GM23338 (cell line): ENCODE measurements at regions not wholly inside any gene's neighbourhood (a gene's known extent, or its start where the extent isn't known, plus 50 kb on each side); places are given as distances from the start of the nearest gene placed in this dataset.

Experiments
- ATAC-seq: fragments of 200-7000 bp; cut with Tn5 transposase; 3 replicates; pipeline ENCODE4 v1.9.1; 2020
- DNase-seq: peaks from one replicate; pipeline ENCODE4 v3.0.0-alpha.2; 2015; ENCODE audit warnings: low spot score
- H2AFZ ChIP-seq: fragments of 200-600 bp; sonication (generic); 2 replicates; pipeline ENCODE4 v1.8.0; 2016; ENCODE audit warnings: antibody characterized with exemption, mild to moderate bottlenecking, moderate library complexity
- H3F3A ChIP-seq: fragments of 200-600 bp; sonication (generic); replicated peaks from 2 replicates; pipeline ENCODE4 v1.8.0; 2017; ENCODE audit warnings: antibody characterized with exemption, mixed run types, low read depth
- H3K27ac ChIP-seq: fragments of 200-600 bp; sonication (generic); 2 replicates; pipeline ENCODE4 v1.6.1; 2016; ENCODE audit warnings: low read depth
- H3K27me3 ChIP-seq: fragments of 200-600 bp; sonication (generic); 2 replicates; pipeline ENCODE4 v1.8.0; 2016; ENCODE audit warnings: mild to moderate bottlenecking, mixed run types, moderate library complexity; ENCODE audit not compliant: insufficient read depth
- H3K36me3 ChIP-seq: fragments of 200-600 bp; sonication (generic); 2 replicates; pipeline ENCODE4 v1.8.0; 2016; ENCODE audit warnings: mild to moderate bottlenecking; ENCODE audit not compliant: insufficient read depth
- H3K4me1 ChIP-seq: fragments of 200-600 bp; sonication (generic); 2 replicates; pipeline ENCODE4 v1.8.0; 2016; ENCODE audit warnings: mild to moderate bottlenecking, moderate library complexity; ENCODE audit not compliant: insufficient read depth
- H3K4me2 ChIP-seq: fragments of 200-600 bp; sonication (generic); 2 replicates; pipeline ENCODE4 v1.7.1; 2017; ENCODE audit warnings: mixed run types
- H3K4me3 ChIP-seq: fragments of 200-600 bp; sonication (generic); 2 replicates; pipeline ENCODE4 v1.6.1; 2016; ENCODE audit warnings: mixed run types
- H3K79me2 ChIP-seq: fragments of 200-600 bp; sonication (generic); replicated peaks from 2 replicates; pipeline ENCODE4 v1.8.0; 2017; ENCODE audit warnings: mild to moderate bottlenecking; ENCODE audit not compliant: insufficient read depth
- H3K9me2 ChIP-seq: fragments of 200-600 bp; sonication (generic); 2 replicates; pipeline ENCODE4 v1.8.0; 2017; ENCODE audit not compliant: insufficient read depth
- H4K20me1 ChIP-seq: fragments of 200-600 bp; sonication (generic); replicated peaks from 2 replicates; pipeline ENCODE4 v1.8.0; 2017; ENCODE audit warnings: mild to moderate bottlenecking; ENCODE audit not compliant: insufficient read depth
- H3K27ac Mint-ChIP-seq: 2 replicates; pipeline ENCODE4 v1.8.0; 2020; ENCODE audit warnings: inconsistent platforms, mild to moderate bottlenecking, moderate library complexity, mixed read lengths
- H3K27me3 Mint-ChIP-seq: 3 replicates; pipeline ENCODE4 v1.8.0; 2022; ENCODE audit warnings: low read depth, mild to moderate bottlenecking, moderate library complexity, mixed read lengths, inconsistent platforms; ENCODE audit not compliant: insufficient read depth, poor library complexity
- H3K36me3 Mint-ChIP-seq: 3 replicates; pipeline ENCODE4 v1.8.0; 2021; ENCODE audit warnings: low read depth, mild to moderate bottlenecking, inconsistent platforms, moderate library complexity, mixed read lengths
- H3K4me1 Mint-ChIP-seq: 3 replicates; pipeline ENCODE4 v1.8.0; 2020; ENCODE audit warnings: mild to moderate bottlenecking, inconsistent platforms, mixed read lengths
- H3K4me3 Mint-ChIP-seq: 3 replicates; pipeline ENCODE4 v1.8.0; 2021; ENCODE audit warnings: moderate library complexity, mild to moderate bottlenecking, inconsistent platforms, mixed read lengths
- H3K9me3 Mint-ChIP-seq: 3 replicates; pipeline ENCODE4 v1.8.0; 2020; ENCODE audit warnings: moderate library complexity, mild to moderate bottlenecking, inconsistent platforms, mixed read lengths
- CREB1 ChIP-seq: fragments of 250-450 bp; sonication (Bioruptor Pico); IDR thresholded peaks from 2 replicates; pipeline ENCODE4 v1.5.0; 2020; ENCODE audit warnings: low read depth, mild to moderate bottlenecking, moderate library complexity
- EZH2 ChIP-seq: fragments of 200-600 bp; sonication (generic); IDR thresholded peaks from one replicate; pipeline ENCODE4 v1.8.0; 2017; ENCODE audit warnings: antibody characterized with exemption, mild to moderate bottlenecking, low read depth; ENCODE audit not compliant: unreplicated experiment
- EZH2phosphoT487 ChIP-seq: fragments of 200-600 bp; sonication (generic); IDR thresholded peaks from one replicate; pipeline ENCODE4 v1.8.1; 2018; ENCODE audit warnings: antibody characterized with exemption; ENCODE audit not compliant: unreplicated experiment
- POLR2AphosphoS5 ChIP-seq: IDR thresholded peaks from 2 replicates; pipeline ENCODE4 v1.6.1; 2016; ENCODE audit warnings: antibody characterized with exemption, low read depth
- STAT1 ChIP-seq: IDR thresholded peaks from one replicate; pipeline ENCODE4 v1.6.1; 2016; ENCODE audit warnings: antibody characterized with exemption; ENCODE audit not compliant: unreplicated experiment
- ZNF331 ChIP-seq: fragments of 250-450 bp; sonication (Bioruptor Pico); IDR thresholded peaks from 2 replicates; pipeline ENCODE4 v1.5.0; 2020; ENCODE audit warnings: low read depth, mild to moderate bottlenecking, moderate library complexity
- TF ChIP-seq, protein P1 (sequence below), 2 experiments: fragments of 200-600 bp in 1 of 2; sonication (generic) in 1 of 2; conservative IDR thresholded peaks; 2 replicates each; pipeline versions ENCODE4 v1.5.1 to v1.6.1; 2016 to 2017; ENCODE audit warnings: antibody characterized with exemption in 2 of 2, low read depth in 2 of 2, mild to moderate bottlenecking in 2 of 2, moderate library complexity in 1 of 2
- TF ChIP-seq, protein P2 (sequence below): IDR thresholded peaks from one replicate; pipeline ENCODE4 v1.6.1; 2018; ENCODE audit warnings: antibody characterized with exemption; ENCODE audit not compliant: unreplicated experiment

DNA sequence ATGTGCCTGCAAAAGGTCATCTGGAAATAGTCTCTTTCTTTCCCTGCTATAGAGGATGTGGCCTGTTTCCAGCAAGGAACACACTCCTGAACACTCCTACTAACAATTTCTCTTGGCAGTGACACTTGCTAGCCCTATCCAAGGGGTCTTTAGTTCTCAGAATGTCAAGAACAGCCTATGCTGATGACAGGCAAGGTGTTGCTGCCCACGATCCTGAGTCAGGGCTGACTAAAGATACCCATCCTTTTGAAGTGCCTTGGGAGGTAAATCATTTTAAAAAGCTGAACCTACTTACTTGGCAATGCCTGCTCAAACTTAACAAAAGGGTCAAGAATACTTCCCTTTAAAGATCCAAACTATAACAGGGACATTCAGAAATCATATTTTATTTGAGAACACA, 1146.4 kb downstream of the VRK1 start:
- peaks cover 27% of the 10 kb centered on the region for H3K9me2 ChIP-seq
- H3K4me2 ChIP-seq: no peak overlapping the region
- H3K36me3 ChIP-seq: no peaks in the 10 kb centered on the region
- Mint-ChIP-seq H3K27me3 (peaks cover 5% of the 10 kb centered on the region), H3K9me3 (peaks cover 6% of the 10 kb centered on the region), H3K4me1 (peaks cover 18% of the 10 kb centered on the region), H3K4me3 (no peak overlapping the region), H3K36me3 (no peaks in the 10 kb centered on the region), H3K27ac (no peak overlapping the region)
- no peak overlapping the region for H3K4me3 ChIP-seq
- TF ChIP-seq STAT1: no peak
- ATAC-seq (no peak), DNase-seq (no peak)
- no peaks in the 10 kb centered on the region for H3K4me1 ChIP-seq
- H3K27ac ChIP-seq: no peak overlapping the region
- no peaks in the 10 kb centered on the region for H4K20me1 ChIP-seq
- H3K27me3 ChIP-seq: no peaks in the 10 kb centered on the region
- no peaks in the 10 kb centered on the region for H3F3A ChIP-seq
- H2AFZ ChIP-seq: no peak overlapping the region
- no peaks in the 10 kb centered on the region for H3K79me2 ChIP-seq

DNA sequence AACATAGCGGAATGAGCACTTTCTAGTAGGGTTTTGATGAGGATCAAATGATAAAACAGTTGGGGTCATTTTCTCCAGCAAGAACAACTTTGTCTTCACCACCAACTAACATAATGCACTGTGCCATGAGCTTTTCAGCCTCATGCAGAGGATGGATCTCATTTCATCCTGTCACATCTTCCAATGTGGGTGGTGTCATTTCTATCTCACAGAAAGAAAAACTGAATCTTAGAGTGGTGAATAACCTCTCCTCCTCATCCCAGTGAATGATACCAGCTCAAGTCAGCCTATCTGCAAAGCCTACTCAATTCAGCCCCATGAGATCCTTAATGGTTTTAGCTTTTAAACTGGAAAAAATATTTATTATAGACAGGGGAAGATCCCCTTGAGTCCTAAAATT, 1147.2 kb downstream of the VRK1 start:
- H3K27ac Mint-ChIP-seq: no peak overlapping the region
- no peak for DNase-seq
- H3K27me3 Mint-ChIP-seq: peaks cover 6% of the 10 kb centered on the region
- TF ChIP-seq, protein P1, sequence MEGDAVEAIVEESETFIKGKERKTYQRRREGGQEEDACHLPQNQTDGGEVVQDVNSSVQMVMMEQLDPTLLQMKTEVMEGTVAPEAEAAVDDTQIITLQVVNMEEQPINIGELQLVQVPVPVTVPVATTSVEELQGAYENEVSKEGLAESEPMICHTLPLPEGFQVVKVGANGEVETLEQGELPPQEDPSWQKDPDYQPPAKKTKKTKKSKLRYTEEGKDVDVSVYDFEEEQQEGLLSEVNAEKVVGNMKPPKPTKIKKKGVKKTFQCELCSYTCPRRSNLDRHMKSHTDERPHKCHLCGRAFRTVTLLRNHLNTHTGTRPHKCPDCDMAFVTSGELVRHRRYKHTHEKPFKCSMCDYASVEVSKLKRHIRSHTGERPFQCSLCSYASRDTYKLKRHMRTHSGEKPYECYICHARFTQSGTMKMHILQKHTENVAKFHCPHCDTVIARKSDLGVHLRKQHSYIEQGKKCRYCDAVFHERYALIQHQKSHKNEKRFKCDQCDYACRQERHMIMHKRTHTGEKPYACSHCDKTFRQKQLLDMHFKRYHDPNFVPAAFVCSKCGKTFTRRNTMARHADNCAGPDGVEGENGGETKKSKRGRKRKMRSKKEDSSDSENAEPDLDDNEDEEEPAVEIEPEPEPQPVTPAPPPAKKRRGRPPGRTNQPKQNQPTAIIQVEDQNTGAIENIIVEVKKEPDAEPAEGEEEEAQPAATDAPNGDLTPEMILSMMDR (conservative IDR thresholded peaks at IDR 0.05; ENCODE audit: low read depth in 2 of 2): no peak
- TF ChIP-seq ZNF331 (CRISPR knock-in tag) (no peak), EZH2phosphoT487 (no peak), CREB1 (CRISPR knock-in tag) (no peak), POLR2AphosphoS5 (no peak), EZH2 (no peak)
- TF ChIP-seq, protein P2, sequence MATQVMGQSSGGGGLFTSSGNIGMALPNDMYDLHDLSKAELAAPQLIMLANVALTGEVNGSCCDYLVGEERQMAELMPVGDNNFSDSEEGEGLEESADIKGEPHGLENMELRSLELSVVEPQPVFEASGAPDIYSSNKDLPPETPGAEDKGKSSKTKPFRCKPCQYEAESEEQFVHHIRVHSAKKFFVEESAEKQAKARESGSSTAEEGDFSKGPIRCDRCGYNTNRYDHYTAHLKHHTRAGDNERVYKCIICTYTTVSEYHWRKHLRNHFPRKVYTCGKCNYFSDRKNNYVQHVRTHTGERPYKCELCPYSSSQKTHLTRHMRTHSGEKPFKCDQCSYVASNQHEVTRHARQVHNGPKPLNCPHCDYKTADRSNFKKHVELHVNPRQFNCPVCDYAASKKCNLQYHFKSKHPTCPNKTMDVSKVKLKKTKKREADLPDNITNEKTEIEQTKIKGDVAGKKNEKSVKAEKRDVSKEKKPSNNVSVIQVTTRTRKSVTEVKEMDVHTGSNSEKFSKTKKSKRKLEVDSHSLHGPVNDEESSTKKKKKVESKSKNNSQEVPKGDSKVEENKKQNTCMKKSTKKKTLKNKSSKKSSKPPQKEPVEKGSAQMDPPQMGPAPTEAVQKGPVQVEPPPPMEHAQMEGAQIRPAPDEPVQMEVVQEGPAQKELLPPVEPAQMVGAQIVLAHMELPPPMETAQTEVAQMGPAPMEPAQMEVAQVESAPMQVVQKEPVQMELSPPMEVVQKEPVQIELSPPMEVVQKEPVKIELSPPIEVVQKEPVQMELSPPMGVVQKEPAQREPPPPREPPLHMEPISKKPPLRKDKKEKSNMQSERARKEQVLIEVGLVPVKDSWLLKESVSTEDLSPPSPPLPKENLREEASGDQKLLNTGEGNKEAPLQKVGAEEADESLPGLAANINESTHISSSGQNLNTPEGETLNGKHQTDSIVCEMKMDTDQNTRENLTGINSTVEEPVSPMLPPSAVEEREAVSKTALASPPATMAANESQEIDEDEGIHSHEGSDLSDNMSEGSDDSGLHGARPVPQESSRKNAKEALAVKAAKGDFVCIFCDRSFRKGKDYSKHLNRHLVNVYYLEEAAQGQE: no peak
- Histone ChIP-seq H3K4me2 (no peak overlapping the region), H2AFZ (no peak overlapping the region), H3K27me3 (no peaks in the 10 kb centered on the region), H3K36me3 (no peaks in the 10 kb centered on the region), H3F3A (no peaks in the 10 kb centered on the region), H3K27ac (no peak overlapping the region), H3K9me2 (peaks cover 22% of the 10 kb centered on the region), H3K4me1 (no peaks in the 10 kb centered on the region), H3K79me2 (no peaks in the 10 kb centered on the region), H3K4me3 (no peak overlapping the region), H4K20me1 (no peaks in the 10 kb centered on the region)
- peaks cover 6% of the 10 kb centered on the region for H3K9me3 Mint-ChIP-seq
- no peak for ATAC-seq
- H3K4me3 Mint-ChIP-seq: no peak overlapping the region
- peaks cover 20% of the 10 kb centered on the region for H3K4me1 Mint-ChIP-seq
- no peaks in the 10 kb centered on the region for H3K36me3 Mint-ChIP-seq
